SK-N-SH treated with all-trans-retinoic acid at 6 μM for 48 hours (cell line): ENCODE measurements at regions not wholly inside any gene's neighbourhood (a gene's known extent, or its start where the extent isn't known, plus 50 kb on each side); places are given as distances from the start of the nearest gene placed in this dataset.

Source experiments
- BACH2 ChIP-seq: fragments of 250-450 bp; sonication (Bioruptor Pico); IDR thresholded peaks from 2 replicates; pipeline ENCODE4 v1.9.0; 2021; ENCODE audit warnings: mild to moderate bottlenecking, borderline replicate concordance
- CREB5 ChIP-seq: fragments of 250-450 bp; sonication (Bioruptor Pico); IDR thresholded peaks from 2 replicates; pipeline ENCODE4 v1.5.1; 2020; ENCODE audit warnings: low read depth, mild to moderate bottlenecking, moderate library complexity
- CSDC2 ChIP-seq: fragments of 250-450 bp; sonication (Bioruptor Pico); IDR thresholded peaks from 2 replicates; pipeline ENCODE4 v1.5.0; 2020; ENCODE audit warnings: mild to moderate bottlenecking, moderate library complexity
- ESRRG ChIP-seq: fragments of 250-450 bp; sonication (Bioruptor Pico); IDR thresholded peaks from 2 replicates; pipeline ENCODE4 v1.6.1; 2021; ENCODE audit warnings: mild to moderate bottlenecking
- ISL1 ChIP-seq: fragments of 250-450 bp; sonication (Bioruptor Pico); IDR thresholded peaks from 2 replicates; pipeline ENCODE4 v2.1.2; 2022; ENCODE audit warnings: mild to moderate bottlenecking, moderate library complexity
- OSR1 ChIP-seq: fragments of 250-450 bp; sonication (Bioruptor Pico); IDR thresholded peaks from 2 replicates; pipeline ENCODE4 v1.8.0; 2022; ENCODE audit warnings: moderate library complexity, mild to moderate bottlenecking, inconsistent platforms
- PATZ1 ChIP-seq: fragments of 250-450 bp; sonication (Bioruptor Pico); IDR thresholded peaks from 2 replicates; pipeline ENCODE4 v1.8.0; 2020; ENCODE audit warnings: mild to moderate bottlenecking, moderate library complexity, borderline replicate concordance
- PPARA ChIP-seq: fragments of 250-450 bp; sonication (Bioruptor Pico); IDR thresholded peaks from 2 replicates; pipeline ENCODE4 v1.5.0; 2020; ENCODE audit warnings: mild to moderate bottlenecking, borderline replicate concordance
- RARB ChIP-seq: fragments of 250-450 bp; sonication (Bioruptor Pico); IDR thresholded peaks from 2 replicates; pipeline ENCODE4 v1.8.0; 2021; ENCODE audit warnings: mild to moderate bottlenecking, moderate library complexity
- SNAI2 ChIP-seq: fragments of 250-450 bp; sonication (Bioruptor Pico); IDR thresholded peaks from 2 replicates; pipeline ENCODE4 v1.5.0; 2020; ENCODE audit warnings: mild to moderate bottlenecking, moderate library complexity
- ZC3H10 ChIP-seq: fragments of 250-450 bp; sonication (Bioruptor Pico); IDR thresholded peaks from 2 replicates; pipeline ENCODE4 v1.5.1; 2021; ENCODE audit warnings: mild to moderate bottlenecking, moderate library complexity
- ZFP3 ChIP-seq: fragments of 250-450 bp; sonication (Bioruptor Pico); IDR thresholded peaks from 2 replicates; pipeline ENCODE4 v1.5.0; 2020; ENCODE audit warnings: mild to moderate bottlenecking, moderate library complexity
- ZNF8 ChIP-seq: fragments of 450-650 bp; formaldehyde crosslinking; IDR thresholded peaks from 2 replicates; pipeline ENCODE4 v1.5.0; 2020; ENCODE audit warnings: mild to moderate bottlenecking, moderate library complexity

- TF ChIP-seq ESRRG (CRISPR knock-in tag) (no peak), CREB5 (no peak), PATZ1 (CRISPR knock-in tag) (no peak), RARB (no peak), ZC3H10 (CRISPR knock-in tag) (no peak), CSDC2 (CRISPR knock-in tag) (no peak), BACH2 (CRISPR knock-in tag) (no peak), PPARA (no peak), SNAI2 (no peak), ZNF8 (CRISPR knock-in tag) (no peak), ISL1 (CRISPR knock-in tag) (no peak), OSR1 (CRISPR knock-in tag) (no peak), ZFP3 (no peak)
Observed at GRCh38 chr16:54546521-54546920, 259.9 kb upstream of the IRX3 start.
